ENCODE measurements at regions not wholly inside any gene's neighbourhood (a gene's known extent, or its start where the extent isn't known, plus 50 kb on each side); places are given as distances from the start of the nearest gene placed in this dataset.
"Not testable (repeated sequence)": the region's sequence is repeated elsewhere in the genome, so short reads cannot be mapped to it uniquely, and the experiment has no call there.

DNA sequence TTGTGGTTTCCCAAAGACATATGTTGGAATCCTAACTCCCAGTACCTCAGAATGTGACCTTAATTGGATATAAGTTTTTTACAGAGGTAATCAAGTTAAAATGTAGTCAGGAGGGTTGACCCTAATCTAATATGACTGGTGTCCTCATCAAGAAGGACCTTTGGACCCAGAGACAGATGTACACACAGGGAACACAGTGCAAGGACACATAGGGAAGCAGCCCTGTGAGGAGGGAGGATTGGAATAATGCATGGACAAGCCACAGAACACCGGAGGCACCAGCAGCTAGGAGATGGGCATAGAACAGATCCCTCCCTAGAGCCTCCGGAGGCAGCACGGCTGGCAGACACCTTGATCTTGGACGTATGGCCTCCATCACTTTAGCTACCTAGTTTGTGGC, 119.8 kb upstream of the SPATA31A3 start:
- ATAC-seq (replicated peaks in 1 of 4); H3K4me3 ChIP-seq (ENCODE audit: control insufficient read depth in 1 of 2, extremely low read depth in 1 of 2, low read length in 1 of 2); H3K27ac ChIP-seq (ENCODE audit: low read length); H3K4me1 ChIP-seq (ENCODE audit: control insufficient read depth in 1 of 2, extremely low read depth in 1 of 2, insufficient read depth in 2 of 2, low read length in 2 of 2); H3K27me3 ChIP-seq (replicated peaks in 1 of 2; ENCODE audit: control insufficient read depth in 2 of 2, extremely low read depth in 1 of 2, insufficient read depth in 2 of 2, low read length in 1 of 2); H3K9me3 Mint-ChIP-seq; CTCF ChIA-PET; POLR2A ChIA-PET; H3K36me3 Mint-ChIP-seq; DNase-seq; H3K27ac Mint-ChIP-seq; H3K4me1 Mint-ChIP-seq; H3K36me3 ChIP-seq (ENCODE audit: control insufficient read depth in 2 of 2, extremely low read depth in 1 of 2, insufficient read depth in 1 of 2, low read length in 1 of 2); H3K9me3 ChIP-seq; H3K27me3 Mint-ChIP-seq; H3K4me3 Mint-ChIP-seq: not testable (repeated sequence)
- WGBS (ENCODE audit: insufficient coverage), result no CpG with 5 or more reads among the region's 4 CpGs

DNA sequence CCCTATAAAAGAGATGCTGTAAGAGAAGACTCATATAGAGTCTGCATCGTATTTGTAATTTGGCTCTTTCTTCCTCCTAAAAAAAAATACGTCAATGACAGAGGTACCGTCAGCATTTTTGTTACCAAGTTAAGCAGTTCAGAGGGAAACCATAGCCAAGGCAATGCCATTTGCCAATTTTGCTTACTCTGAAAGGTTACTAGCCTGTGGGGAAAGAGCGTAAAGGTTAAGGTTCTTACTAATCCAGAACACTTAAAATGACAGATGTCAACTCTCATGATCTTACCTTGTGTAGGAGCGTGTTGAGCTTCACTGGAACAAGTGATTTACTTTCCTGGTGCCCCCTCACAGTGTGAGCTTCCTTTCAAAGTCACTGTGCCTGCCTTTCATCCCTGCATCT, 119.4 kb upstream of the SPATA31A3 start:
- H3K27ac ChIP-seq (ENCODE audit: low read length); H3K9me3 ChIP-seq; H3K36me3 ChIP-seq (ENCODE audit: control insufficient read depth in 2 of 2, extremely low read depth in 1 of 2, insufficient read depth in 1 of 2, low read length in 1 of 2); H3K27me3 ChIP-seq (replicated peaks in 1 of 2; ENCODE audit: control insufficient read depth in 2 of 2, extremely low read depth in 1 of 2, insufficient read depth in 2 of 2, low read length in 1 of 2); POLR2A ChIA-PET; H3K4me1 ChIP-seq (ENCODE audit: control insufficient read depth in 1 of 2, extremely low read depth in 1 of 2, insufficient read depth in 2 of 2, low read length in 2 of 2); H3K27me3 Mint-ChIP-seq; DNase-seq; H3K27ac Mint-ChIP-seq; H3K36me3 Mint-ChIP-seq; H3K4me1 Mint-ChIP-seq; H3K4me3 Mint-ChIP-seq; CTCF ChIA-PET; ATAC-seq (replicated peaks in 1 of 4); H3K9me3 Mint-ChIP-seq; H3K4me3 ChIP-seq (ENCODE audit: control insufficient read depth in 1 of 2, extremely low read depth in 1 of 2, low read length in 1 of 2): not testable (repeated sequence)
- WGBS (ENCODE audit: insufficient coverage), result no CpG with 5 or more reads among the region's 5 CpGs

DNA sequence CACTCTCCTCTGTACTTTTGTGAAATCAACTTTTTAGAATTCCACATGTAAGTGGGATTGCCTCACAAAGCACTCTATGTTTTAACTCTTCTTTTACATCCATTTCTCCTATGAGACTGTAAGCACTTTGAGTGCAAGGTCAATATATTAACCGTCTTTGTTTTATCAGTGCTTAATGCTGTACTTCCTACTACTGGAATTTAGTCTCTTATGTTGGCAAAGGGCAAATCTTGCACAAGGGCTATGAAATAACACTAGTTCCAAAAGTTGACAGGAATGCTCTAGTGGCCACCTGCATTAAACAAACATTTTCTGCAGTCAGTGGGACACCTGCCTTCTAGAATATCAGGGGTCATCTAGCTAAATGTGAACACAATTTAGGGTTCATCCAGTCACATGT, 117.5 kb upstream of the SPATA31A3 start:
- H3K9me3 ChIP-seq; CTCF ChIA-PET; H3K4me1 ChIP-seq (ENCODE audit: control insufficient read depth in 1 of 2, extremely low read depth in 1 of 2, insufficient read depth in 2 of 2, low read length in 2 of 2); H3K36me3 Mint-ChIP-seq; H3K4me3 ChIP-seq (ENCODE audit: control insufficient read depth in 1 of 2, extremely low read depth in 1 of 2, low read length in 1 of 2); DNase-seq; ATAC-seq (replicated peaks in 1 of 4); H3K27ac Mint-ChIP-seq; H3K27ac ChIP-seq (ENCODE audit: low read length); H3K9me3 Mint-ChIP-seq; POLR2A ChIA-PET; H3K4me1 Mint-ChIP-seq; H3K27me3 Mint-ChIP-seq; H3K27me3 ChIP-seq (replicated peaks in 1 of 2; ENCODE audit: control insufficient read depth in 2 of 2, extremely low read depth in 1 of 2, insufficient read depth in 2 of 2, low read length in 1 of 2); H3K36me3 ChIP-seq (ENCODE audit: control insufficient read depth in 2 of 2, extremely low read depth in 1 of 2, insufficient read depth in 1 of 2, low read length in 1 of 2); H3K4me3 Mint-ChIP-seq: not testable (repeated sequence)
- no CpG with 5 or more reads among the region's 1 CpG for WGBS (ENCODE audit: insufficient coverage)

DNA sequence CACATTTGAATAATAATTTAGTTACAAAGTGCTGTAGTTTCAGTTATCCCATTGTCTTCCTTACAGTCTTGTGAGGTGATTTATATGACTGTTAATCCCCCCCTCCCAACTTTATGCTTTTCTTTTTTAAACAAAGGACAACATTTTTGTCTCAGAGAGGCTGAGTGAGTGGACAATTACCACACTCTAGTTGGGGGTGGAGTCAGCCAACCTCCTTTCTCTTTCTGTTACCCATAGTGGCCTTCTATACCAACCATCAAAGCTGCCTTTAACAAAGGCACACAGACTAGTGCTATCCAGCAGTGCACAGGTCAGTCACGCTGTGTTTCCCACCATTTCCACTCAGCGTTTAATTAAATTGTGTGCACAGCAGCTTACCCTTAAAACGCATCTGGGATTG, 114.3 kb upstream of the SPATA31A3 start:
- CTCF ChIA-PET; H3K4me1 ChIP-seq (ENCODE audit: control insufficient read depth in 1 of 2, extremely low read depth in 1 of 2, insufficient read depth in 2 of 2, low read length in 2 of 2); H3K4me3 Mint-ChIP-seq; POLR2A ChIA-PET; H3K27ac ChIP-seq (ENCODE audit: low read length); H3K4me3 ChIP-seq (ENCODE audit: control insufficient read depth in 1 of 2, extremely low read depth in 1 of 2, low read length in 1 of 2); H3K27me3 ChIP-seq (replicated peaks in 1 of 2; ENCODE audit: control insufficient read depth in 2 of 2, extremely low read depth in 1 of 2, insufficient read depth in 2 of 2, low read length in 1 of 2); H3K9me3 Mint-ChIP-seq; H3K9me3 ChIP-seq; H3K27me3 Mint-ChIP-seq; H3K36me3 ChIP-seq (ENCODE audit: control insufficient read depth in 2 of 2, extremely low read depth in 1 of 2, insufficient read depth in 1 of 2, low read length in 1 of 2); ATAC-seq (replicated peaks in 1 of 4); H3K36me3 Mint-ChIP-seq; DNase-seq; H3K27ac Mint-ChIP-seq; H3K4me1 Mint-ChIP-seq: not testable (repeated sequence)
- WGBS (ENCODE audit: insufficient coverage), result no CpG with 5 or more reads among the region's 3 CpGs

DNA sequence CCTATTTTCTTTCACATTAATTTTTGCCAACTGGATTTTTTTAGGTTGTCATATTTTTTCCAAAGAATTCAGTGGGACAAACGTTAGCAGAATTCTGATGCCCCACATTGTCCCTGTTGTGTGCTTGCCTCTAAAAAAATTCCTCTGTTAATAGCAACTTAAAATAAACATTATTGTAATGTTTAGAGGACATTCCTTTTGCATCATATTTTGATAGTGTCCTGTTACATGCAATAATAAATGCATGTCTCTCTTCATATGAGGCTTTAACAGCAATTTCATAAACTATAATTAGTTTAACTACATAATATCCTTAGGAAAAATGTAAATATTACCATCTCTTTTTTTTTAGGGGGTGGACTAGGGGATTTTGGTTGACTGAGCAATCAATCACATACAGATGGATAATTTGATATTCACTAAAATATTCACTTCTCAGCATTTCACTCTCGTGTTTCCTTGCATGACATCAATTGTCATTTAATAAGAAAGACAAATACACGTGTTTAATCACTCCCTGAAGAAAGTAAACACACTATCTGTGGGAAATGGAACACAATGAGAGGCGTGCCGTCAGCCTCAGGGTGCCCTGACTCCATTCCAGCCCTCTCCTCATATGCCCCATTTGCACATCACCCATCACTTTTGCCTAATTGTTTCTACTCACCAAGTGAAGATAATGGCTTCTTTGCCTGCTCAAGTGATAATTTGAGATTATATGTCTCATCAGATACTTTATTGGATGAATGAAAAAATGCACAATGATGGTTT, 110.3 kb upstream of the SPATA31A3 start:
- H3K4me3 ChIP-seq (ENCODE audit: control insufficient read depth in 1 of 2, extremely low read depth in 1 of 2, low read length in 1 of 2); H3K36me3 Mint-ChIP-seq; H3K9me3 ChIP-seq; H3K27ac Mint-ChIP-seq; H3K36me3 ChIP-seq (ENCODE audit: control insufficient read depth in 2 of 2, extremely low read depth in 1 of 2, insufficient read depth in 1 of 2, low read length in 1 of 2); ATAC-seq (replicated peaks in 1 of 4); POLR2A ChIA-PET; CTCF ChIA-PET; H3K4me1 Mint-ChIP-seq; H3K4me3 Mint-ChIP-seq; DNase-seq; H3K9me3 Mint-ChIP-seq; H3K27ac ChIP-seq (ENCODE audit: low read length); H3K27me3 ChIP-seq (replicated peaks in 1 of 2; ENCODE audit: control insufficient read depth in 2 of 2, extremely low read depth in 1 of 2, insufficient read depth in 2 of 2, low read length in 1 of 2); H3K27me3 Mint-ChIP-seq; H3K4me1 ChIP-seq (ENCODE audit: control insufficient read depth in 1 of 2, extremely low read depth in 1 of 2, insufficient read depth in 2 of 2, low read length in 2 of 2): not testable (repeated sequence)
- WGBS (ENCODE audit: insufficient coverage), result no CpG with 5 or more reads among the region's 5 CpGs

DNA sequence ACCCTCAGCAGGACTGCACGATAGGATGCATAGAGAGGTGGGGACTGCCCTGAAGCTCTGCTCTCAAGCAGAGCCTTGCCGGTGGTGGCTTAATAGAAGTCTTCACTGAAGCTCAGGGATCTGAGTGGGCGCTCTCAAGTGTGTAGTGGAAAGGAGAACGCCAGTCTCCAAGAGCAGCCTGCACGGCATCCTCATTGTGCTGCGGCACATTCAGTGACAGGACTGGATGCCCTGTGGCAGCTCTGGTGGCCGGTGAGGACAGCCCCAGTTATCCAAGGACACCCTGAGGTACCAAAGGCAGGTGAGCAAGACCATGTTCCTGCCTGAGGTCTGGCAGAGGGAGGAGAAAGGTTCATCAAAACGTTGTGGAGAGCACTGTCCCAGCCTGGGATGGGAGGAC, 98.8 kb upstream of the SPATA31A3 start:
- H3K4me1 ChIP-seq (ENCODE audit: control insufficient read depth in 1 of 2, extremely low read depth in 1 of 2, insufficient read depth in 2 of 2, low read length in 2 of 2); H3K36me3 ChIP-seq (ENCODE audit: control insufficient read depth in 2 of 2, extremely low read depth in 1 of 2, insufficient read depth in 1 of 2, low read length in 1 of 2); H3K27me3 ChIP-seq (replicated peaks in 1 of 2; ENCODE audit: control insufficient read depth in 2 of 2, extremely low read depth in 1 of 2, insufficient read depth in 2 of 2, low read length in 1 of 2); POLR2A ChIA-PET; H3K36me3 Mint-ChIP-seq; H3K4me1 Mint-ChIP-seq; CTCF ChIA-PET; H3K9me3 ChIP-seq; H3K27me3 Mint-ChIP-seq; H3K27ac ChIP-seq (ENCODE audit: low read length); H3K4me3 ChIP-seq (ENCODE audit: control insufficient read depth in 1 of 2, extremely low read depth in 1 of 2, low read length in 1 of 2); H3K27ac Mint-ChIP-seq; H3K4me3 Mint-ChIP-seq; DNase-seq; H3K9me3 Mint-ChIP-seq; ATAC-seq (replicated peaks in 1 of 4): not testable (repeated sequence)
- WGBS (ENCODE audit: insufficient coverage), result 100% methylated on average over 1 of the region's 8 CpGs

DNA sequence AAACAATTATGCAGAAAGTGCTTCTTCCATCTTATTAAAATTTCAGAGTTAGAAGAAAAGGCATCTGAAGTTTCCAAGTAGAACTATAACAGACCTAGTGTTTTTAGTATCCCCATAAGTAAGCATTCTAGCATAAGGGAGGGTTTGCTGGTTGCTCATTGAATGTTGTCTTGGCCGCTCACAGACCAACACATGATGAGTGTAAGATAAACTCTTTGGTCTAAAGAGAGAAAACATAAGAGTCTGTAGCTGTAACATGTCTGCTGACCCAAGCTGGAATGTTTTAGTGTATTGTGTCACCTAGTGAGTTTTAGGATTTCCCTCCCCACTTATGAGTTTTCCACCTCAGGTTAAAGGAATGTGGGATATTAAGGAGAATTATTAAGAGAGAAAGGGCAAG, 94.5 kb upstream of the SPATA31A3 start:
- H3K27me3 ChIP-seq (replicated peaks in 1 of 2; ENCODE audit: control insufficient read depth in 2 of 2, extremely low read depth in 1 of 2, insufficient read depth in 2 of 2, low read length in 1 of 2); H3K36me3 ChIP-seq (ENCODE audit: control insufficient read depth in 2 of 2, extremely low read depth in 1 of 2, insufficient read depth in 1 of 2, low read length in 1 of 2); H3K4me3 Mint-ChIP-seq; H3K4me1 ChIP-seq (ENCODE audit: control insufficient read depth in 1 of 2, extremely low read depth in 1 of 2, insufficient read depth in 2 of 2, low read length in 2 of 2); H3K4me3 ChIP-seq (ENCODE audit: control insufficient read depth in 1 of 2, extremely low read depth in 1 of 2, low read length in 1 of 2); H3K27ac Mint-ChIP-seq; H3K27ac ChIP-seq (ENCODE audit: low read length); H3K9me3 Mint-ChIP-seq; ATAC-seq (replicated peaks in 1 of 4); H3K36me3 Mint-ChIP-seq; POLR2A ChIA-PET; DNase-seq; H3K9me3 ChIP-seq; H3K4me1 Mint-ChIP-seq; CTCF ChIA-PET; H3K27me3 Mint-ChIP-seq: not testable (repeated sequence)
- no CpG with 5 or more reads among the region's 1 CpG for WGBS (ENCODE audit: insufficient coverage)
